ENCODE measurements at regions not wholly inside any gene's neighbourhood (a gene's known extent, or its start where the extent isn't known, plus 50 kb on each side); places are given as distances from the start of the nearest gene placed in this dataset.
A peak's percentile ranks its signal among the peaks of the same experiment; 100 is the strongest.

- Mint-ChIP-seq H3K4me3 (no peak overlapping the region), H3K4me1 (no peaks in the 10 kb centered on the region), H3K27me3 (peaks cover 10% of the 10 kb centered on the region), H3K9me3 (no peaks in the 10 kb centered on the region), H3K27ac (no peak overlapping the region), H3K36me3 (ENCODE audit: low read depth) (no peaks in the 10 kb centered on the region)
- peak; percentile 19 for ATAC-seq (replicated peaks)
Measured at GRCh38 chr15:98560338-98560737, 88.0 kb upstream of the IGF1R start.

GRCh38 chr15:98561169-98561941 is 87.0 kb upstream of the IGF1R start:
- Mint-ChIP-seq H3K27me3 (peaks cover 10% of the 10 kb centered on the region), H3K36me3 (ENCODE audit: low read depth) (no peaks in the 10 kb centered on the region), H3K4me1 (no peaks in the 10 kb centered on the region), H3K27ac (no peak overlapping the region), H3K4me3 (no peak overlapping the region), H3K9me3 (no peaks in the 10 kb centered on the region)
- ATAC-seq (replicated peaks) = peak; percentile 44

- Mint-ChIP-seq H3K4me1 (no peaks in the 10 kb centered on the region), H3K27ac (no peak overlapping the region), H3K9me3 (no peaks in the 10 kb centered on the region), H3K4me3 (no peak overlapping the region), H3K27me3 (peaks cover 10% of the 10 kb centered on the region), H3K36me3 (ENCODE audit: low read depth) (no peaks in the 10 kb centered on the region)
- ATAC-seq (replicated peaks) = no peak
Measured at GRCh38 chr15:98562331-98562937, 85.9 kb upstream of the IGF1R start.

GRCh38 chr15:98565566-98565965 is 82.8 kb upstream of the IGF1R start:
- no peak for ATAC-seq (replicated peaks)
- H3K9me3 Mint-ChIP-seq = no peaks in the 10 kb centered on the region
- H3K27ac Mint-ChIP-seq = no peak overlapping the region
- H3K4me3 Mint-ChIP-seq = no peak overlapping the region
- peaks cover 7% of the 10 kb centered on the region for H3K27me3 Mint-ChIP-seq
- no peaks in the 10 kb centered on the region for H3K4me1 Mint-ChIP-seq
- H3K36me3 Mint-ChIP-seq (ENCODE audit: low read depth) = no peaks in the 10 kb centered on the region

GRCh38 chr15:98567951-98568350 is 80.4 kb upstream of the IGF1R start:
- no peaks in the 10 kb centered on the region for H3K4me1 Mint-ChIP-seq
- no peaks in the 10 kb centered on the region for H3K36me3 Mint-ChIP-seq (ENCODE audit: low read depth)
- ATAC-seq (replicated peaks) = no peak
- peaks cover 6% of the 10 kb centered on the region for H3K27me3 Mint-ChIP-seq
- no peak overlapping the region for H3K4me3 Mint-ChIP-seq
- H3K9me3 Mint-ChIP-seq = no peaks in the 10 kb centered on the region
- H3K27ac Mint-ChIP-seq = no peak overlapping the region

- H3K27me3 Mint-ChIP-seq = peaks cover 6% of the 10 kb centered on the region
- H3K4me3 Mint-ChIP-seq = no peak overlapping the region
- H3K4me1 Mint-ChIP-seq = no peaks in the 10 kb centered on the region
- H3K9me3 Mint-ChIP-seq = no peaks in the 10 kb centered on the region
- no peak overlapping the region for H3K27ac Mint-ChIP-seq
- H3K36me3 Mint-ChIP-seq (ENCODE audit: low read depth) = no peaks in the 10 kb centered on the region
- no peak for ATAC-seq (replicated peaks)
Measured at GRCh38 chr15:98568382-98569017, 79.8 kb upstream of the IGF1R start.

- Mint-ChIP-seq H3K27me3 (peaks cover 9% of the 10 kb centered on the region), H3K9me3 (no peaks in the 10 kb centered on the region), H3K4me1 (no peaks in the 10 kb centered on the region), H3K27ac (no peak overlapping the region), H3K36me3 (ENCODE audit: low read depth) (no peaks in the 10 kb centered on the region), H3K4me3 (no peak overlapping the region)
- no peak for ATAC-seq (replicated peaks)
Measured at GRCh38 chr15:98570119-98570518, 78.2 kb upstream of the IGF1R start.

GRCh38 chr15:98580572-98580971 is 67.8 kb upstream of the IGF1R start:
- Mint-ChIP-seq H3K4me3 (no peak overlapping the region), H3K27ac (no peak overlapping the region), H3K9me3 (no peaks in the 10 kb centered on the region), H3K36me3 (ENCODE audit: low read depth) (no peaks in the 10 kb centered on the region), H3K27me3 (peaks cover 37% of the 10 kb centered on the region), H3K4me1 (no peaks in the 10 kb centered on the region)
- ATAC-seq (replicated peaks) = no peak

- Mint-ChIP-seq H3K9me3 (no peaks in the 10 kb centered on the region), H3K27me3 (peaks cover 43% of the 10 kb centered on the region), H3K4me1 (no peaks in the 10 kb centered on the region), H3K4me3 (no peak overlapping the region), H3K27ac (no peak overlapping the region), H3K36me3 (ENCODE audit: low read depth) (no peaks in the 10 kb centered on the region)
- no peak for ATAC-seq (replicated peaks)
Measured at GRCh38 chr15:98581715-98582114, 66.6 kb upstream of the IGF1R start.

GRCh38 chr15:98582900-98583554 is 65.3 kb upstream of the IGF1R start:
- no peaks in the 10 kb centered on the region for H3K9me3 Mint-ChIP-seq
- H3K4me3 Mint-ChIP-seq = no peak overlapping the region
- no peak for ATAC-seq (replicated peaks)
- H3K27ac Mint-ChIP-seq = no peak overlapping the region
- H3K4me1 Mint-ChIP-seq = no peaks in the 10 kb centered on the region
- peaks cover 43% of the 10 kb centered on the region for H3K27me3 Mint-ChIP-seq
- H3K36me3 Mint-ChIP-seq (ENCODE audit: low read depth) = no peaks in the 10 kb centered on the region

- no peaks in the 10 kb centered on the region for H3K4me1 Mint-ChIP-seq
- no peak for ATAC-seq (replicated peaks)
- H3K36me3 Mint-ChIP-seq (ENCODE audit: low read depth) = no peaks in the 10 kb centered on the region
- H3K4me3 Mint-ChIP-seq = no peak overlapping the region
- H3K9me3 Mint-ChIP-seq = no peaks in the 10 kb centered on the region
- H3K27ac Mint-ChIP-seq = no peak overlapping the region
- peaks cover 44% of the 10 kb centered on the region for H3K27me3 Mint-ChIP-seq
Measured at GRCh38 chr15:98583771-98584430, 64.4 kb upstream of the IGF1R start.

GRCh38 chr15:98586066-98586465 is 62.3 kb upstream of the IGF1R start:
- no peaks in the 10 kb centered on the region for H3K9me3 Mint-ChIP-seq
- no peaks in the 10 kb centered on the region for H3K36me3 Mint-ChIP-seq (ENCODE audit: low read depth)
- no peak overlapping the region for H3K4me3 Mint-ChIP-seq
- no peaks in the 10 kb centered on the region for H3K4me1 Mint-ChIP-seq
- H3K27ac Mint-ChIP-seq = no peak overlapping the region
- no peak for ATAC-seq (replicated peaks)
- peaks cover 41% of the 10 kb centered on the region for H3K27me3 Mint-ChIP-seq

- Mint-ChIP-seq H3K27me3 (peaks cover 17% of the 10 kb centered on the region), H3K9me3 (no peaks in the 10 kb centered on the region), H3K36me3 (ENCODE audit: low read depth) (no peaks in the 10 kb centered on the region), H3K27ac (no peak overlapping the region), H3K4me1 (no peaks in the 10 kb centered on the region), H3K4me3 (no peak overlapping the region)
- no peak for ATAC-seq (replicated peaks)
Measured at GRCh38 chr15:98592136-98592535, 56.2 kb upstream of the IGF1R start.

- Mint-ChIP-seq H3K9me3 (no peaks in the 10 kb centered on the region), H3K36me3 (ENCODE audit: low read depth) (no peaks in the 10 kb centered on the region), H3K4me3 (no peak overlapping the region), H3K27ac (no peak overlapping the region), H3K4me1 (peaks cover 7% of the 10 kb centered on the region), H3K27me3 (peaks cover 11% of the 10 kb centered on the region)
- no peak for ATAC-seq (replicated peaks)
Measured at GRCh38 chr15:98596131-98596530, 52.2 kb upstream of the IGF1R start.

All from activated T-helper 17 cell treated with anti-CD3 and anti-CD28 coated beads, Interleukin-2, amount 50 U/mL, for 72 hours (primary cell).